Uterus (tissue), 3 donors: ENCODE measurements at regions not wholly inside any gene's neighbourhood (a gene's known extent, or its start where the extent isn't known, plus 50 kb on each side); places are given as distances from the start of the nearest gene placed in this dataset.

Experiments
- DNase-seq, 2 donors: peaks; one replicate each; pipeline ENCODE4 v3.0.0-alpha.2; 2019 to 2020
- H3K27ac ChIP-seq, 2 donors: fragments of 200-600 bp; sonication (generic); 1 replicate in 1 of 2; 2 replicates in 1 of 2; pipeline ENCODE4 v1.5.1; 2016 to 2018
- H3K27me3 ChIP-seq, 2 donors: fragments of 200-600 bp; sonication (generic); one replicate each; pipeline ENCODE4 v1.5.1; 2018 to 2019; ENCODE audit warnings: control low read depth in 1 of 2
- H3K36me3 ChIP-seq, 2 donors: fragments of 200-600 bp; sonication (generic); one replicate each; pipeline ENCODE4 v1.5.1; 2019; ENCODE audit warnings: control low read depth in 1 of 2
- H3K4me1 ChIP-seq, 2 donors: fragments of 200-600 bp; sonication (generic); one replicate each; pipeline ENCODE4 v1.5.1; 2018 to 2019; ENCODE audit warnings: control low read depth in 1 of 2
- H3K4me3 ChIP-seq, 2 donors: fragments of 200-600 bp; sonication (generic); 1 replicate in 1 of 2; 2 replicates in 1 of 2; pipeline ENCODE4 v1.5.1; 2018 to 2019; ENCODE audit warnings: mild to moderate bottlenecking in 1 of 2
- H3K9me3 ChIP-seq, 2 donors: fragments of 200-600 bp; sonication (generic); one replicate each; pipeline ENCODE4 v1.5.1; 2019; ENCODE audit warnings: control low read depth in 1 of 2
- CTCF ChIP-seq, 4 experiments: fragments of 200-600 bp in 2 of 4; fragments of 450-650 bp in 2 of 4; sonication (generic) in 2 of 4; IDR thresholded peaks; one replicate each; pipeline ENCODE4 v1.5.1; 2016 to 2019; ENCODE audit warnings: antibody characterized with exemption in 4 of 4, mild to moderate bottlenecking in 2 of 4, moderate library complexity in 1 of 4
- POLR2A ChIP-seq, 2 donors: fragments of 450-650 bp; IDR thresholded peaks; one replicate each; pipeline ENCODE4 v1.6.1; 2016; ENCODE audit warnings: antibody characterized with exemption in 2 of 2, mild to moderate bottlenecking in 1 of 2, moderate library complexity in 1 of 2
- intact Hi-C: fragments of 100-400 bp; cut with DNase I; formaldehyde crosslinking; loops from one replicate; pipeline ENCODE4 v1.15.1; 2023; ENCODE audit warnings: low total_unique reads
- donor health status: DM: yes; HTN: yes; CAD: no.

- Histone ChIP-seq H3K27ac (no peak overlapping the region), H3K4me1 (no peaks in the 10 kb centered on the region), H3K9me3 (no peaks in the 10 kb centered on the region), H3K36me3 (no peaks in the 10 kb centered on the region), H3K4me3 (no peak overlapping the region), H3K27me3 (no peaks in the 10 kb centered on the region)
- TF ChIP-seq CTCF (IDR thresholded peaks at IDR 0.05) = no peak
- DNase-seq = no peak
- intact Hi-C loops = no loop called here
Measured at GRCh38 chr7:34281260-34281659, 375.9 kb downstream of the BMPER start.

GRCh38 chr7:34282271-34282670, 375.7 kb upstream of the NPSR1 start:
- Histone ChIP-seq H3K27ac (no peak overlapping the region), H3K9me3 (no peaks in the 10 kb centered on the region), H3K4me3 (no peak overlapping the region), H3K4me1 (no peaks in the 10 kb centered on the region), H3K36me3 (no peaks in the 10 kb centered on the region), H3K27me3 (no peaks in the 10 kb centered on the region)
- TF ChIP-seq CTCF (IDR thresholded peaks at IDR 0.05) (no peak), POLR2A (IDR thresholded peaks at IDR 0.05) (no peak)
- intact Hi-C loops = no loop called here
- no peak for DNase-seq

- H3K27me3 ChIP-seq = no peaks in the 10 kb centered on the region
- intact Hi-C loops = no loop called here
- no peaks in the 10 kb centered on the region for H3K9me3 ChIP-seq
- DNase-seq = no peak
- H3K4me3 ChIP-seq = no peak overlapping the region
- H3K4me1 ChIP-seq = no peaks in the 10 kb centered on the region
- H3K27ac ChIP-seq = no peak overlapping the region
- no peak for TF ChIP-seq POLR2A (IDR thresholded peaks at IDR 0.05)
- no peak for TF ChIP-seq CTCF (IDR thresholded peaks at IDR 0.05)
- H3K36me3 ChIP-seq = no peaks in the 10 kb centered on the region
Measured at GRCh38 chr7:34296663-34297062, 361.4 kb upstream of the NPSR1 start.

GRCh38 chr7:34298492-34299013, 359.5 kb upstream of the NPSR1 start:
- Histone ChIP-seq H3K36me3 (no peaks in the 10 kb centered on the region), H3K4me1 (no peaks in the 10 kb centered on the region), H3K27me3 (no peaks in the 10 kb centered on the region), H3K4me3 (no peak overlapping the region), H3K27ac (no peak overlapping the region), H3K9me3 (no peaks in the 10 kb centered on the region)
- DNase-seq = no peak
- no peak for TF ChIP-seq POLR2A (IDR thresholded peaks at IDR 0.05)
- TF ChIP-seq CTCF (IDR thresholded peaks at IDR 0.05) = no peak
- intact Hi-C loops = no loop called here

- no peaks in the 10 kb centered on the region for H3K9me3 ChIP-seq
- no peak for DNase-seq
- H3K4me1 ChIP-seq = no peaks in the 10 kb centered on the region
- H3K4me3 ChIP-seq = no peak overlapping the region
- no peaks in the 10 kb centered on the region for H3K36me3 ChIP-seq
- H3K27me3 ChIP-seq = no peaks in the 10 kb centered on the region
- intact Hi-C loops = no loop called here
- H3K27ac ChIP-seq = no peak overlapping the region
- TF ChIP-seq POLR2A (IDR thresholded peaks at IDR 0.05) = no peak
- TF ChIP-seq CTCF (IDR thresholded peaks at IDR 0.05) = no peak
Measured at GRCh38 chr7:34299066-34299465, 359.0 kb upstream of the NPSR1 start.
